Stimulated activated CD8-positive, alpha-beta memory T cell treated with anti-CD3 and anti-CD28 coated beads, Interleukin-7, amount 100 ng/mL, for 48 hours (primary cell): ENCODE measurements at regions not wholly inside any gene's neighbourhood (a gene's known extent, or its start where the extent isn't known, plus 50 kb on each side); places are given as distances from the start of the nearest gene placed in this dataset.
"Not testable (repeated sequence)": the region's sequence is repeated elsewhere in the genome, so short reads cannot be mapped to it uniquely, and the experiment has no call there.

Source experiments
- DNase-seq, 2 donors: peaks; one replicate each; pipeline ENCODE4 v3.0.0-alpha.2; 2020; ENCODE audit warnings: low read depth in 1 of 2; ENCODE audit errors: extremely low read depth in 1 of 2

- no peak for DNase-seq
Measured at GRCh38 chr5:115469904-115470516, 74.6 kb downstream of the FEM1C start.

- no peak for DNase-seq
Measured at GRCh38 chr5:115467628-115468027, 76.9 kb downstream of the FEM1C start.

DNA sequence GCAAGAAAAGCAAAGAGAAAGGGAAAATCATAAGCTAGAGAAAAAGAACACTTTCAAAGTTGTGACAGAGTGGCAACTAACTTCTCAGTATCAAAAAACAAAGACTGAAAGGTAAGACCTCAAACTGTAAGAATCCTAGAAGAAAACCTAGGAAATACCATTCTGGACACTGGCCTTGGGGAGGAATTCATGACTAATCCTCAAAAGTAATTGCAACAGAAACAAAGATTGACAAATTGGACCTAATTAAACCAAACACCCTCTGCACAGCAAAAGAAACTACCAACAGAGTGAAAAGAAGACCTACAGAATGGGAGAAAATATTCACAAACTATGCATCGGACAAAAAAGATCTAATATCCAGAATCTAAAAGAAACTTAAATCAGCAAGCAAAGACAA is 79.1 kb downstream of the FEM1C start:
- no peak for DNase-seq

DNA sequence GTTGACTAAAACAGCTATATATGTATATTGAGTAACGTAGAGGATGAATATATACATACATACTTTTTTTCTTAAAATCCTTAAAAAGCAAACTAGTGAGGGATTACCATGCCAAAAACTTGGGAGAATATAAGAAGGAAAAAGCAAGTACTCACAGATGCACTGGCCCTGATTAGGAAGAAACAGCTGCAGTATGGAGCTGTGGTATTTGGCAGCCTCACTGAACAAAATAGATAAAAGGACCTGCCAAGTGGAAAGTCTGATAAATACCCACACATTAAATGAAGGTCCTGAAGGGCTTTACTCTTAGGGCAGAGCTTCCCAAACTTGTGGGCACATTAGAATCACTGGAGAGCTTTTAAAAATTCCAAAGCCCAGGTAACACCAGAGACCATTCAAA is 80.6 kb downstream of the FEM1C start:
- no peak for DNase-seq

DNA sequence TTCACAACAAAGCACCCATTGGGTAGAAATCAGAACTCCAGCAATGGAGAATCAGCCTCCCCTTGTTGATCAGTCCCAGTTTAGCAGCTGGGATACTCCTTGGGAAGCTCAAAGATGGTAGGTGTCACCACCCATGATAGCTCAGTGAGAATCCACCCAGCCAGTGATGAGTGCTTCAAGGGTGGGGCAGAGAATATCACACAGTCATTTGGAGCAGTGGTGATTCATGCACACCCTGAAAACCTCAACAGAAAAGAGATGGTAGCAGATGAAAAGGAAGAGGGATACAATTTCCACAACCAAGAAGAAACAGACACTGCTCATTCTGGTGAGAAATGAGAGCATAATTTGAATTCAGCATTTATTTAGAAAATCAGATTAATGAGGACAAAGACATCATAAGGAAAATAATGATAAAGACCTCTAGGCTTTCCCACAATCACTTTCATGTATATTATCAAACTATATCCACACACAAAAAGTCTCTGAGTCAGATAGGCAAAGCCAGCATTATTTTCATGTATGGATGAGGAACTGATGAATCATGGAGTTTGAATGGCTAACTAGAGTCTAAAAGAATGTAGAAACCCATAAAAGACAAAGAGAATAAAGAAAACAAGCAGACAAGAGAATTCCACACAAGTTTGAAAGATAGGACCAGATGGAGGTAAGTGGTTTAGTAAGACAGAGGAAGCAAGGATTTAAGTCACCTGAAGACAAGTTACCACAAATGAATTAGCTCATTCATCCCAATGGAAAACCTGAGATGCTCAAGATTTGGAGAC is 82.9 kb downstream of the FEM1C start:
- peak in 1 of 2 donors; percentile 37 for DNase-seq

- no peak for DNase-seq
Measured at GRCh38 chr5:115461093-115461492, 83.5 kb downstream of the FEM1C start.

DNA sequence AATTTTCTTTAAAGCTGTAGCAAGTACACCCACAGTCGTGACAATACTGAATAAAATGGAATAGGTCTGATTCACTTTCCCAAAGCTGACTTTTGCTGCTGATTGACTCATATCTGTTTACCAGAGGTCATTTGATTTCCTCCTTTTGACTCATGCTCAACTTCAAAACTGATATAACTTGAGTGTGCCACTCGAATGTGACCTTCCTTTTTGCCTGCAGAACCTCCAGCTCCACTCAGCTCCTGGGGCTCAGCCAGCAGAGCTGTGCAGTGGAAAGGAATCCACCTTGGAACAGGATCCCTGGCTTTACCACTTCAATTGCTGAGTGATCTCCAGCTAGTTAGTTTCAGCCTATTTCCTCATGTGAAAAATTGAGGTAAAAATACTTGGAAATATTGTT is 84.1 kb downstream of the FEM1C start:
- peak in 1 of 2 donors; percentile 9 for DNase-seq

DNA sequence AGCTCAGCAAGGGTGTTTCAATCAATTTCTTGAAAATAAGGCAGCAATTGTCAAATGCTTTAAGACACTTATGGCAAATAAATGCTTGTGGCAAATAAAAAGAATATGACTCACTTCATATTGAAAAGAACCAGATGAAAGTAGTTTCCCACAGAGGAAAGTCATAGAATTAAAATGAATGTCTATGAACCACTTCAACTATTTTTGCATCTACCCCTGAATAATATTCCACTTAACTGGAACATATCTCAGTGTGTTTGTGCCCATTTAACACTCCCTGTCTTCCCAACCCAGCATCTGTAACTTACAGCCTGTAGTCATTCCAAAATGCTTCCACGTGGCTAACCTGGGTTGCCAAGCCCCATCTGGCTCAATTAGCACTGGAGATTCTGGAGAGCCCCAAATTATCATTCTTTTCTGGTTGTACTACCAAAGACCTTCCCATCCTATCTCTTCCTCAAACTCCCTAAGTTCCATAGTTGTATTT is 84.7 kb downstream of the FEM1C start:
- no peak for DNase-seq

DNA sequence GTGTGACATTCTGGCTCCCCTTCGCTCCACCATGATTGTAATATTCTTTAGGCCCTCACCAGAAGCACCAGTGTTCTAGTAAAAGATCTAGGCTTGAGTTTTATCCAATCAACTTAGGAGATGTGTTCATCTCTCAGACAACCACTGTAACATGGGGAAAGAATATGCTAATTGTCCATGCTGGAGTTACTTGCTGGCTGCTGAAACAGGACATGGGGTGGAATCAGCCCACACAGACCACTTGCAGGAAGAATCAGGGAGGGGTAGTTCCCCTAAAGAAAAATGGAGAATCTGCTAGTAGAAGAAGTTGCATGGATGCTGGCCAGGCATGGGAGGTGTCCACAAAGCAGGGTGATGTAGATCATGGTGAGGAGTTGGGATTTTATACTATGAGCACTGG is 86.2 kb downstream of the FEM1C start:
- no peak for DNase-seq

DNA sequence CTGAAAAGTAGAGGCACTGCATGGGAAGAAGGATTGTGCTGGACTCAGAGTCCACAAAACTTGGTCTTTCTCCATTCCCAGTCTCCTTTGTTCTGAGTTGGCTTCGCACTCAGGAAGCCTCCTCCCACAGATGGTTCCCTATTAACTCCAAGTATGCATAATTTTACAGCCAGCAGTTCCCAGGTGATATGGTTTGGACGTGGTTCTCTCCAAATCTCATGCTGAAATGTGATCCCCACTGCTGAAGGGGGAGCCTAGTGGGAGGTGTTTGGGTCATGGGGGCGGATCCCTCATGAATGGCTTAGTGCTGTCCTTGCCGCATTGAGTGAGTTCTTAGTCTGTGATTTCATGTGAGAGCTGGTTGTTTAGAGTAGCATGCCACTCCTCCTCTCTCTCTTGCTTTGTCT is 86.6 kb downstream of the FEM1C start:
- no peak for DNase-seq

DNA sequence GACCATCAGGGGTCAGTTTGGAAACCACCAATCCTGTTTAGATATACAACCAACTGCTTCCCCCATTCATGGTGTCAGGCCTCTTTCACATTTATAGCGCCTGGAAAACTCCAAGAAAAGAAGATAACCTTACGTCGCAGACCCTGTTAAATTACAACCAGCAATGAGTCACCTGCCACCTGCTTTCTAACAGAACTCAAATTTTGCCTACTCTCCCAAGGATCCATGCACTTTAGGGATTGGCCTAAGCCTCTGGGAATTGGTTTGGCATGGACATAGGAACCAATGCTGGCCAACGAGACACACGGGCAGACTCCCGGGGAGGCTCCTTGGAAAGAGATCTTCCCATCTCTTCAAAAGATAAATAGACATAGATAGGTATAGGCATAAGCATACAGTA is 87.0 kb downstream of the FEM1C start:
- DNase-seq = no peak

DNA sequence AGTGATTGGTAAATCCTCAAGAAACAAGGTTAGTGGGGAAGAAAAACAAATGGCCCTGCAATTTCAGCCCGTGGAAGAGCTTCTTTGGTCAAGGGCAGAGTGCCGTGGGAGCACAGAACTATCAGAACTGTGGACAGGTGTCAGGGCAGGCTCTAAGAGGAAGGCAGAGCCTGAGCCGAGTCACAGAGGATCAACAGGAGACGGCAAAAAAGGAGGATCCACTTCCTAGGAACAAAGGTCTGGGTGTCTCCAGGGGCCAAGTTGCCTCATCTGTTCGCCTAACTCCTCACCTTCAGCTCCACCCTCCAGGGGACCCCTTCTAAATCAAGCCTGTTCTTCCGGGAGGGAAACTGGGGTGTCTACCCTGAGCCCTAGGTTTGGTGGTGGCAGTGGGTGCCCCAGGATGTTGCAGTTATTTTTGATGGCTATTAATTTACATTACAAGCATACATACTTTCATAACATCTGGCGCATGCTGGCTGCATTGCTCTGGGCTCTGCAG is 88.0 kb downstream of the FEM1C start:
- no peak for DNase-seq

DNA sequence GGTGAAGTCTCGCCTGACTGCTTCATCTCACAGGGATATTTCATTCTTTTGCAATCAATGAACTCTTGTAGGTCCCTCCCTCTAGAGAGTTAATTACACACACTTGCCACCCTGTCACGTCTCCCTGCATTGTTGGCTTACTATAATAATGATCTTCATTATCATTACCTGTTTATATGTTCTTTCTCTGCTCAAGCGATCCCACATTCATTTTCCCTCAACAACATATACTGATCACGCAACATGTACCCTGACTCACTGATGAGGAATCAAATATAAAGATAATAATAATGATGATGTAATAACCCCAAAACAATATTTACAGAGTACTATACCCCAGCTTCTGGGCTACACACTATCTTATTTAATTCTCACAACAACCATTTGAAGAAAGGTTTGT is 88.5 kb downstream of the FEM1C start:
- DNase-seq = no peak

DNA sequence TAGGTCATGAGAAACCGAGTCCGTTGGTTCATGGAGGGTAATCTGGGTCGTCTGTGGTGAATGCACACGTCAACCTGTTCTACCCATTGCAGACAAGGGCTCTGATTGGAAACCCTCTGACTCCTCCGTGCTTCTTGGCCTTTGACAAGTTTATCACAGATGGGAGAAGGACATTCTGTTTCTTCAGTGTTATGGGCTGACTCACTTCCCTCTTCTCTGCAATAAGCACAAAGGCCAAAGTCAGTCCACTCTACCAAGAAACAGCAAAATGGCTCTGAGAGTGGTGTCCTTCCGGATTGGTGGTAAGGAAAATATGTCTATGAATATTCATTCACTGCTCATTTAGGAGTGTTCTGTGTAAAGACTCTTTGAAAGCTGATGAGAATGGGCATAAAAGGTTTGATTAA is 89.3 kb downstream of the FEM1C start:
- DNase-seq = no peak

- no peak for DNase-seq
Measured at GRCh38 chr5:115453391-115454095, 91.0 kb downstream of the FEM1C start.

- no peak for DNase-seq
Measured at GRCh38 chr5:115452536-115453235, 91.9 kb downstream of the FEM1C start.

GRCh38 chr5:115452083-115452482 is 92.5 kb downstream of the FEM1C start:
- DNase-seq = no peak

GRCh38 chr5:115450741-115451140 is 93.8 kb downstream of the FEM1C start:
- DNase-seq = no peak

GRCh38 chr5:115448630-115449029 is 95.9 kb downstream of the FEM1C start:
- not testable (repeated sequence) for DNase-seq

DNA sequence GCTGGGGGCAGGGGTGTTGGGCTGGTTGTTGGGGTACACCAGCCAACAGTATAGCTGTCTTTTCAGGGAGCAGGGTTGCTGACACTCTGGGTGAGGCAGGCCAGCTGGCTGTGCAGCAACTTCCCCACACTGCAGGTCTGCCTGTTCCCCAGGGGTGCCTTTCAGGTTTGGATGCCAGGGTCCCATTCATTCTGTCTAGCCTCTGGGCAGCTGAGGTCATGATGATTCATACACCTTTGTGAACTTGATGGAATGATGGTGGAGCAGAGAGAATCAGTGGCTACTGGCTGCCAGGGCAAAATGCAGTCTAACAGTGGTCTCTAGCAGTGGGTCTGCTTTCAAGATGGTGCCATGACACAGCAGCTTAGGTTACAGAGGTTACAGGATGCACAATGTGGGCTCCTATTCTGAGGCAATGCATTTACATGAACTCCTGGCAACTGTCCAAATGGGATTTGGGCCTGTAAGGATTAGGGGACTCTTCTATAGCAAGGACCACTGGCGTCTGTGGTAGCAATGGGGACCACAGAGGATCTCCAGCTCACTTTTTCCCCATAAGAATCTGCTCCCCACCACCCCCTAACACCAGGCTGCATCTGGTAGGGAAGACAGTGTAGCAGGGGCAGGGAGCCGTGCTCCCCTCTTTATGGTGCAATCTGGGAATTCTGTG is 103.7 kb downstream of the FEM1C start:
- DNase-seq = no peak
